Middle frontal gyrus (tissue), 1 donor: ENCODE measurements at regions not wholly inside any gene's neighbourhood (a gene's known extent, or its start where the extent isn't known, plus 50 kb on each side); places are given as distances from the start of the nearest gene placed in this dataset.
"Not testable (repeated sequence)": the region's sequence is repeated elsewhere in the genome, so short reads cannot be mapped to it uniquely, and the experiment has no call there.

ENCODE experiments used
- DNase-seq: peaks from one replicate; pipeline ENCODE4 v3.0.0-alpha.2; 2015; ENCODE audit warnings: low spot score; ENCODE audit errors: extremely low spot score

- DNase-seq: no peak
Measured at GRCh38 chr11:70886256-70886655, 366.1 kb downstream of the SHANK2 start.

DNA sequence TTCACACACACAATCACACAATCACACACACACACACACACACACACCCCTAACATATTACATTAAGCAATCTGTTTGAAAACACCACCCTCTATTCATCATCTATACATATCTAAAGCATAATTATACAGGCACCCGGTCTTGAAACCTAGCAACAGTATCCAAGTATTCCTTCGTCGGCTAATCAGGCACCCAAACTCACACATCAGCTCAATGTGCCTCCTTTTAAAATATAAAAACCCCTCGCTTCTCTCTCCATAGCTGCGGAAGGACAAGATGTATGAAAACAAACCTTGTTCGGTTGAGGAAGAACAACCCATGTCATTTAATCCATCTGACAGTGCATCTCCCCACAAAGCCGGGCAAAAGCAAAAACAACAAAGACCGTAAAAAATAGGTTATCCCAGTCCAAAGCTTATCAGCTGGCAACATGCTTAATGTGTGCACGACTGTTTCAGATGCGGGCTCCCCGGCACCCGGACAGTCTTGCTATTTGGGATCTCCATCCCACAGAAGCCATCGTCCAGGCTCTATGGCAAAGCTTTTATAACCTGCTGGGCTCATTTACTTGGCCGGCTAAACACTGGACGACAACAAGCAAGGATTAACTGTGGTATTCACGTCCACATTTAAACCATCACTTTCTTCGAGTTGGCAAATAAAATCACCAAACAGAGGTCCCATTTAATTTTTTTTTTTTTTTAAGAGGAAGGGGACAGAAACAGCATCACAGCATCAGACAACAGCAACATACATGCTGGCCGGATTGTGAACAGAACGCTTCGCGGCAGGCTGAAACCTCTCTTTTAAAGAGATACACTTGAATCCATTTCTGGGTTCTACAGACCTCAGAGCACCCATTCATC, 365.5 kb downstream of the SHANK2 start:
- DNase-seq: no peak

DNA sequence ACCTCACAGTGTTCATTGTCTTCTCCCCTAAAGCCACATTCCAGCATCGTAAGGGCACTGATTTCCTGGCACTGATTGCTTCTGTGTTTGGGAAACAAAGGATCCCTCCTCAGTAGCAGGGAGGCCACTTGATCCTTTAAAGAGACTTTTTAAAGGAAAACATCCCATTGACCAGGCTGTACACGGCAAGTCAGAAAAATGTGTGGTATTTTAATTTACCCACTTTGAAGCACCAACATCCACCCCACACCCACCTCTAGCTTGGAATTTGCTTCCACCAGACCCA, 364.9 kb downstream of the SHANK2 start:
- DNase-seq: no peak

DNA sequence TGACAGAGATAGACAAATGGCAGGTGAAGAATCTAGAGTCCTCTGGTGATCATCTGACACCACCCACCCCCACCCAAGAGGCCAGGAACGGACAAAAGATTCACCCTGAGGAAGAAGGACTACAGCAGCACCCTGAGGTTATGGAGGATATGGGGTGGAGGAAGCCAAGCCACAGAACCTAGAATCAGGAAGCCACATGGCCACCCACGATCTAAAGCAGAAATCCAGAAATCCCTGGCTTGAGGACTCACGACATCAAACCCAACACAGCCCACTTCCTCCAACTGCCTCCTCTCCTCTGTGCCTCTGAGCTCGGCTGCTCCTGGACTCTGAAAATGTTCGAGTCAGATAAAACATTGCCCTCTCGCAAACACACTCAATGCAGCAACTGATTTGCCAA, 364.3 kb downstream of the SHANK2 start:
- no peak for DNase-seq

DNA sequence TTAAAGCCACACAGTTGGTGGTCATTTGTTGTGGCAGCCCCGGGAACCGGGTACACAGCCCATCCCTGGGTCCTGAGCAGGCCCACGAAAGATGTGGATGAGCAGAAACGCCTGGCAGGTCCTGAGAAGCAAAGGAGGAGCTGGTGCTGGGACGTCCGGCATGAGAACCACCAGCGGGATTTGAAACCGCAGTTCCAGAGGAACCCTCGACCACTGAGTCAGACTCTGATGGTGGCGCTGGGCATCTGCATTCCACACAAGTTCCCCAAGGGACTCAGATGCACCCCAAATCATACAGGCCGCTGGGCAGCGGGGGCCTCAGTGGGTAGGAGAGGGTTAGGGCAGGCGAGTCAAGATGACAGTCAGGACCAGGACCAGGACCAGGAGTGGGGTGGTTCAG, 363.0 kb downstream of the SHANK2 start:
- DNase-seq: no peak

GRCh38 chr11:70891844-70892380, 360.5 kb downstream of the SHANK2 start:
- no peak for DNase-seq

- DNase-seq: no peak
Measured at GRCh38 chr11:70892889-70893288, 359.5 kb downstream of the SHANK2 start.

- DNase-seq: no peak
Measured at GRCh38 chr11:70894566-70895365, 357.6 kb downstream of the SHANK2 start.

- DNase-seq: no peak
Measured at GRCh38 chr11:70895366-70895670, 357.1 kb downstream of the SHANK2 start.

DNA sequence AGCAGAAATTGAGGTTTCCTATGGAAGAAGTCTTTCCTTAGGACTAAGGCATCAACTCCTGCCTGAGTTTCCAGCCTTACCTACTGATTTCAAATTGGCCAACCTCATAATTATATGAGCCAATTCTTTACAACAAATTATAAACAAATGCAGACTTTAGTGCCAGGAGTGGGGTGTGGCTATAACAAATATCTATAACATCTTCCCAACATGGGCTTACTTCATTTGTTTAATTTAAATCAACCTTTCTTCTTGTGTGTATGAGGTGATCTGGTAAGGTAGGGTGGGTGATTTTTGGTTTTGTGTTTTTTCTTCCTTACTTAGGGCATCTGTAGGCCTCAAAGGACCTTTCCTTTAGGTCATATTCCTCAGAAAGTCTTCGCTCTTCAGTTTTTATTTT, 354.9 kb downstream of the SHANK2 start:
- no peak for DNase-seq

- DNase-seq: no peak
Measured at GRCh38 chr11:70899616-70900015, 352.8 kb downstream of the SHANK2 start.

- no peak for DNase-seq
Measured at GRCh38 chr11:70900540-70900939, 351.8 kb downstream of the SHANK2 start.

DNA sequence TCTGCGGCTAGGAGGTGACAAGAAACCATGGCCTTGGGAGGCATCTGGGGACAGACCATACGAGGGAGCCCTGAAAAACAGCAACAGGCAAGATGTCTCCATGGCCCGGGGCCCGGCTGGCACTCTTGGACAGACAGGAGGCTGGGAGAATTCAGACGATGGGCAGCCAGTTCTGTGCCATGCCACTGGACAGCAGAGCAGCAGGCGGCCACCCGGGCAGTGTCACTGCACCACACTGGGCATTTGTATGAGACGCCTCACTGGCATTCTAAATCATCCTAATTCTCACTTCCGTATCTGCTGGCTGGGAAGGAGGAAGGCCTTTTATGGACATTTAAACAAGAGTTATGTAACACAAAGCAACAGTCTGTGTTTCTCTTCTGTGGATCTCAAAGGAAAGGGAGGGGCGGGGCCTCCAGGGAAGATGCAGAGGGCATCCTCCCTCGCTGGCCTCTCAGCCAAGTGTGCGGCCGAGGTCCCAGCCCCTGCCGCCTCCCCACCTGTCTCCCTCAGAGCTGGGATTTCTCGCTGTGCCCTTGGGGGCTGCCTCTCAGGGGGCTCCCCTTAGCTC, 350.3 kb downstream of the SHANK2 start:
- DNase-seq: no peak

- DNase-seq: not testable (repeated sequence)
Measured at GRCh38 chr11:70903229-70903628, 349.1 kb downstream of the SHANK2 start.

- no peak for DNase-seq
Measured at GRCh38 chr11:70906101-70906500, 346.3 kb downstream of the SHANK2 start.

DNA sequence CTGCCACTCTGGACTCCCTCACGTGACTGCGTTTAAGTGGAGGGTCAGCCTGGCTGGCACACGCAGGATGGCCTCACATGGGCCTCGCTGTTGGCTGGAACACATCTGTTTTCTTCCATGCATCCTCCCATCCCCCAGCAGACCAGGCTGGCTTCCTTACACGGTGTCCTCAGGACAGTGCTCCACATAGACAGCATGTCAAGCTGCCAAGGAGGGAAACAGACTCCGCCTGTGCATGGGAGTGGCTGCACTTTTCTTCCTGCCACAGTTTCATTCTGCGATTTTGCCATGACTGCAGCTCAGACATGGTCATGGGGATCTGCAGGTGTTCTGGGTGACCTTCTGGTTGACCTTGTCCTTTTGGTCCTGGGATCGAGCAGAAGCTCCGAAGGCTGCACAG, 344.2 kb downstream of the SHANK2 start:
- DNase-seq: no peak

GRCh38 chr11:70910835-70911234, 341.5 kb downstream of the SHANK2 start:
- no peak for DNase-seq

DNA sequence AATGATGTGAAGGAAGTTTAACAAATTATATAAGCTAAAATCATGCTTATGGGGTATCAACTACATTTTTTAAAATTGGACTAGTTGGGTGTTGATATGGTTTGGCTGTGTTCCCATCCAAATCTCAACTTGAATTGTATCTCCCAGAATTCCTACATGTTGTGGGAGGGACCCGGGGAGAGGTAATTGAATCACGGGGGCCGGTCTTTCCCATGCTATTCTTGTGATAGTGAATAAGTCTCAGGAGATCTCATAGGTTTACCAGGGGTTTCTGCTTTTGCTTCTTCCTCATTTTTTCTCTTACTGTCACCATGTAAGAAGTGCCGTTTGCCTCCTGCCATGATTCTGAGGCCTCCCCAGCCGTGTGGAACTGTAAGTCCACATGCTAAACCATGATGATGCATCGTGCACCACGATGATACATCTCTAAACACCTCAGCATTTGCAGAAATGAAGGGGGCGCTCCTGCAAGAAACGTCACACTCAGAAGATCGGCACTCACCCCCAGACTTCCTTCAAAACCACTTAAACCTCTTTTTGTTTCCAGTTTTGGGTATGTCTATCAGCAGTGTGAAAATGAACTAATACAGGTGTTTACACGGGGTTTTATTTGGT, 340.0 kb downstream of the SHANK2 start:
- DNase-seq: no peak

- DNase-seq: no peak
Measured at GRCh38 chr11:70913715-70914231, 338.6 kb downstream of the SHANK2 start.

DNA sequence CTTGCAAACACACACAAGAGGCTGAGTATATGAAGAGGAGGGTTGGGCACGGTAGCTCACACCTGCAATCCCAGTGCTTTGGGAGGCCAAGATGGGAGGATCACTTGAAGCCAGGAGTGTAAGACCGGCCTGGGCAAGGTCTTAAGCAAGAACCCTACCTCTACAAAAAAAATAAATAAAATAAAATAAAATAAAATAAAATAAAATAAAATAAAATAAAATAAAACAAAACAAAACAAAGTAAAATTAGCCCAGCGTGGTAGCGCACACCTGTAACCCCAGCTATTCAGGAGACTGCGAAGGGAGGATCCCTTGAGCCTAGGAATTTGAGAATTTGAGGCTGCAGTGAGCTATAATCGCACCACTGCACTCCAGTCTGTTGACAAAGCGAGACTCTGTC, 337.9 kb downstream of the SHANK2 start:
- DNase-seq: no peak

DNA sequence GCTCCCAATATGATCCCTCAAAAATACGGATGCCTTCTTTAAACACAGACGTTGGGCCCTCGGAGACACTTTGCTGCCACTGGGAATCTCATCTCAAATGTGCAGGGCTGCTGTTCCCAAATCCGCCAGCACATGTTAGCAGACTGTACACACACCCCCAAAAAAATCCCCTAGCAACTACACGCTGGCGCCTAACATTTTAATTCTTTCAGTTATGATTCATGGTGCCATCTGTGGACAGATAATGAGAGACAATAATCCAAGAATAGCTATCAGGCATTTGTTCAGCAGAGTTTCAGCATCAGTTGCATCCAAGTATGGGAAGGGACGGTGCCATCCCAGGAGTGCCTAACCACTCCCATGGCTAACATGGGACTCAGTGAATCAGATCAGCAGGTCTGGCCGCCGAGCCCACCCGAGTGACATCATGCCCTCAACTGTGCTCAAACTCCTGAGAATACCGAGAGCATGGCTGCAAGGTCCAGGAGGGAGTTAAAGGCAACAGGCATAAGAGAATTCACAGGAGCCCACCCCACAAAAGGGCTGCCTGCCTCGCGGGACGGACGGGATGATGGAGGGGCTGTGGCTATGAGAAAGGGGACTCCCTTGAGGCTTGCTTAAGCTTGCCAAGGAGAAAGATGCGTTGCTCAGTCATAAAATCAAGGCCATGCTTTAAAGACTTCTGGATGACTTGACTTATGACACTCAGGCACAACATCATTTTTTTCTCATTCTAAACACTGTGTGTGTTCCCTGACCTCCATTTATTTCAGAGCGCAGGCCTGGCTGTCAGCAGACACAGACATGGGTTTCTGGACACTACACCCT, 337.0 kb downstream of the SHANK2 start:
- DNase-seq: peak; percentile 72
